Epithelial cell of esophagus (primary cell): ENCODE measurements at regions not wholly inside any gene's neighbourhood (a gene's known extent, or its start where the extent isn't known, plus 50 kb on each side); places are given as distances from the start of the nearest gene placed in this dataset.

Experiments
- DNase-seq: peaks from one replicate; pipeline ENCODE4 v3.0.0; 2010; ENCODE audit warnings: low read depth
- H3K4me3 ChIP-seq: 2 replicates; pipeline ENCODE4 v1.5.1; 2011; ENCODE audit warnings: mild to moderate bottlenecking, low read length, control low read depth
- CTCF ChIP-seq: IDR thresholded peaks from 2 replicates; pipeline ENCODE4 v1.5.1; 2011; ENCODE audit warnings: low read depth, mild to moderate bottlenecking, low read length, control low read depth, inconsistent platforms; ENCODE audit not compliant: insufficient read depth; ENCODE audit errors: missing control alignments

- no peak overlapping the region for H3K4me3 ChIP-seq
- no peak for DNase-seq
- no peak for TF ChIP-seq CTCF
Observed at GRCh38 chr10:47223236-47223635, 76.8 kb upstream of the GDF10 start.

GRCh38 chr10:47224546-47225218 is 75.3 kb upstream of the GDF10 start:
- DNase-seq: no peak
- TF ChIP-seq CTCF: no peak
- H3K4me3 ChIP-seq: no peak overlapping the region

- no peak for DNase-seq
- TF ChIP-seq CTCF: no peak
- no peak overlapping the region for H3K4me3 ChIP-seq
Observed at GRCh38 chr10:47225219-47225927, 74.6 kb upstream of the GDF10 start.

GRCh38 chr10:47225928-47226645 is 73.9 kb upstream of the GDF10 start:
- H3K4me3 ChIP-seq: no peak overlapping the region
- no peak for DNase-seq
- no peak for TF ChIP-seq CTCF

- DNase-seq: no peak
- no peak for TF ChIP-seq CTCF
- H3K4me3 ChIP-seq: no peak overlapping the region
Observed at GRCh38 chr10:47230482-47230881, 69.5 kb upstream of the GDF10 start.

GRCh38 chr10:47230957-47231356 is 69.0 kb upstream of the GDF10 start:
- no peak for TF ChIP-seq CTCF
- DNase-seq: no peak
- no peak overlapping the region for H3K4me3 ChIP-seq

GRCh38 chr10:47231414-47231813 is 68.6 kb upstream of the GDF10 start:
- no peak for TF ChIP-seq CTCF
- DNase-seq: no peak
- no peak overlapping the region for H3K4me3 ChIP-seq
